ENCODE measurements at regions not wholly inside any gene's neighbourhood (a gene's known extent, or its start where the extent isn't known, plus 50 kb on each side); places are given as distances from the start of the nearest gene placed in this dataset.

DNA sequence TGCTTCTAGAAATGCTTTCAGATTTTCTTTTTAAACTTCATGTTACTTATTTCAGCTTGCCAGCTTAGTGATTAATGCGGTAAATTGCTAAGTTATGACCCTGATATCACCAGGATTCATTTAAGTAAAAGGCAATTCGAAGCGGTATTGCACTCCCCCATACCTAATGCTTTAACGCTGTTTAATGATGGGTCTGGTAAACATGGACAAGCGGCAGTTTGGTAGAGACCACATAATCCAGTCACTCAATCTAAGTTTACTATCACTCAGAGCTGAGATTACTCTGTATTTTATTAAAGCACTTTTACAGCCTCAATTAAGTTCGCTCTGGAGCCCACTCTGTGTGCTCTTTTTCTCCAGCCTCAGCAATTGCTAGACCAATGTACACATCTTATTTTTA lies 118.2 kb upstream of the SCN7A start:
- no peak for TF ChIP-seq POLR2A (IDR thresholded peaks at IDR 0.05; ENCODE audit: low read depth, low read length)
- TF ChIP-seq, protein P1, sequence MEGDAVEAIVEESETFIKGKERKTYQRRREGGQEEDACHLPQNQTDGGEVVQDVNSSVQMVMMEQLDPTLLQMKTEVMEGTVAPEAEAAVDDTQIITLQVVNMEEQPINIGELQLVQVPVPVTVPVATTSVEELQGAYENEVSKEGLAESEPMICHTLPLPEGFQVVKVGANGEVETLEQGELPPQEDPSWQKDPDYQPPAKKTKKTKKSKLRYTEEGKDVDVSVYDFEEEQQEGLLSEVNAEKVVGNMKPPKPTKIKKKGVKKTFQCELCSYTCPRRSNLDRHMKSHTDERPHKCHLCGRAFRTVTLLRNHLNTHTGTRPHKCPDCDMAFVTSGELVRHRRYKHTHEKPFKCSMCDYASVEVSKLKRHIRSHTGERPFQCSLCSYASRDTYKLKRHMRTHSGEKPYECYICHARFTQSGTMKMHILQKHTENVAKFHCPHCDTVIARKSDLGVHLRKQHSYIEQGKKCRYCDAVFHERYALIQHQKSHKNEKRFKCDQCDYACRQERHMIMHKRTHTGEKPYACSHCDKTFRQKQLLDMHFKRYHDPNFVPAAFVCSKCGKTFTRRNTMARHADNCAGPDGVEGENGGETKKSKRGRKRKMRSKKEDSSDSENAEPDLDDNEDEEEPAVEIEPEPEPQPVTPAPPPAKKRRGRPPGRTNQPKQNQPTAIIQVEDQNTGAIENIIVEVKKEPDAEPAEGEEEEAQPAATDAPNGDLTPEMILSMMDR (conservative IDR thresholded peaks at IDR 0.05; ENCODE audit: low read depth, low read length): no peak
- TF ChIP-seq MXI1 (IDR thresholded peaks at IDR 0.05; ENCODE audit: borderline replicate concordance, low read depth, low read length): no peak
